ENCODE measurements at regions not wholly inside any gene's neighbourhood (a gene's known extent, or its start where the extent isn't known, plus 50 kb on each side); places are given as distances from the start of the nearest gene placed in this dataset.

DNA sequence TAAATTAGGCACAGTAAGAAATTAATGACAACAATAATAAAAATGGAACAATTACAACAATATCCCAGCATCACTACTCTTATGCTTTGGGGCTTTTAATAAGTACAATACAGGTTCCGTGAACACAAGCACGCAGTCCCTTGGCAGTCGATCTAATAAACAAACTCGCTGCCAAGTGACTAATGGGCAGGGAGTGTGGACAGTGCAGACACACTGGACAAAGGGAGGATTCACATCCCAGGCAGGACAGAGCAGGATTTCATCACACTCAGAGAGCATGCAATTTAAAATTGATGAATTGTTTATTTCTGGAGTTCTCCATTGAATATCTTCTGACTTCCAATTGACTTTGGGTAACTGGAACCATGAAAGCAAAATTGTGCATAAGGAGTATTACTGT, 524.1 kb upstream of the CFAP20DC start:
- BruUV-seq (replicated peaks): no TSS peak
- Mint-ChIP-seq H3K9me3 (ENCODE audit: low read depth, unreplicated experiment) (peaks cover 2% of the 10 kb centered on the region), H3K4me1 (ENCODE audit: low read depth, unreplicated experiment) (no peaks in the 10 kb centered on the region), H3K36me3 (ENCODE audit: insufficient read depth, unreplicated experiment) (no peaks in the 10 kb centered on the region), H3K27me3 (ENCODE audit: unreplicated experiment) (peaks cover 13% of the 10 kb centered on the region), H3K4me3 (ENCODE audit: low read depth, unreplicated experiment) (no peak overlapping the region), H3K27ac (ENCODE audit: unreplicated experiment) (no peak overlapping the region)
- intact Hi-C loops (cut with micrococcal nuclease; ENCODE audit: unreplicated experiment): loop anchor here (2.0 to 10.0 kb wide), 4 partner anchors 283 to 1811 kb away; no protein-coding TSS in a partner anchor
- CTCF ChIA-PET: no interaction called here
- no peak for DNase-seq
- TF ChIP-seq, protein P1, sequence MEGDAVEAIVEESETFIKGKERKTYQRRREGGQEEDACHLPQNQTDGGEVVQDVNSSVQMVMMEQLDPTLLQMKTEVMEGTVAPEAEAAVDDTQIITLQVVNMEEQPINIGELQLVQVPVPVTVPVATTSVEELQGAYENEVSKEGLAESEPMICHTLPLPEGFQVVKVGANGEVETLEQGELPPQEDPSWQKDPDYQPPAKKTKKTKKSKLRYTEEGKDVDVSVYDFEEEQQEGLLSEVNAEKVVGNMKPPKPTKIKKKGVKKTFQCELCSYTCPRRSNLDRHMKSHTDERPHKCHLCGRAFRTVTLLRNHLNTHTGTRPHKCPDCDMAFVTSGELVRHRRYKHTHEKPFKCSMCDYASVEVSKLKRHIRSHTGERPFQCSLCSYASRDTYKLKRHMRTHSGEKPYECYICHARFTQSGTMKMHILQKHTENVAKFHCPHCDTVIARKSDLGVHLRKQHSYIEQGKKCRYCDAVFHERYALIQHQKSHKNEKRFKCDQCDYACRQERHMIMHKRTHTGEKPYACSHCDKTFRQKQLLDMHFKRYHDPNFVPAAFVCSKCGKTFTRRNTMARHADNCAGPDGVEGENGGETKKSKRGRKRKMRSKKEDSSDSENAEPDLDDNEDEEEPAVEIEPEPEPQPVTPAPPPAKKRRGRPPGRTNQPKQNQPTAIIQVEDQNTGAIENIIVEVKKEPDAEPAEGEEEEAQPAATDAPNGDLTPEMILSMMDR (IDR thresholded peaks at IDR 0.05; ENCODE audit: unreplicated experiment): no peak

DNA sequence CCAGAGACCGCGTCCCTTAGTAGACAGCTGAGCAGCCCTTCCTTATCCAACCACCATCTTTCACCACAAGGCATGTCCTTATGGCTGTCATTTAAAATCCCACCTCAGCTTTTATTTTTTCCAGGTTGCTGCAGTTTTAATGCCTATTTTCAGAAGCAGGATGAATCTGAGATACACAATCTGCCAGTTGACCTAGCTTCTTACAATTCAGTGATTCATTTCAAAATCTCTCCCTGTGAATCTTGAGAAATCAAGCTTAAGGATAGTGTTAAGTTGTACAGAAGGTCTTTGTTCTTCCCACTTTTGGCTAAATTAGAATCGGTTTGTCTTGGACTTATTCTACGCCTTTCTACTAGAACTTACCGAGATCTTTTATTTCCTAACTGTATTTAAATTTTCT, 522.3 kb upstream of the CFAP20DC start:
- H3K4me3 Mint-ChIP-seq (ENCODE audit: low read depth, unreplicated experiment): no peak overlapping the region
- H3K36me3 Mint-ChIP-seq (ENCODE audit: insufficient read depth, unreplicated experiment): no peaks in the 10 kb centered on the region
- TF ChIP-seq, protein P1 (IDR thresholded peaks at IDR 0.05; ENCODE audit: unreplicated experiment): no peak
- no peaks in the 10 kb centered on the region for H3K4me1 Mint-ChIP-seq (ENCODE audit: low read depth, unreplicated experiment)
- no peak for DNase-seq
- CTCF ChIA-PET: no interaction called here
- intact Hi-C loops (cut with micrococcal nuclease; ENCODE audit: unreplicated experiment): loop anchor here (10.0 kb wide), 2 partner anchors 577 to 1813 kb away; no protein-coding TSS in a partner anchor
- peaks cover 2% of the 10 kb centered on the region for H3K9me3 Mint-ChIP-seq (ENCODE audit: low read depth, unreplicated experiment)
- no TSS peak for BruUV-seq (replicated peaks)
- no peak overlapping the region for H3K27ac Mint-ChIP-seq (ENCODE audit: unreplicated experiment)
- peaks cover 13% of the 10 kb centered on the region for H3K27me3 Mint-ChIP-seq (ENCODE audit: unreplicated experiment)

DNA sequence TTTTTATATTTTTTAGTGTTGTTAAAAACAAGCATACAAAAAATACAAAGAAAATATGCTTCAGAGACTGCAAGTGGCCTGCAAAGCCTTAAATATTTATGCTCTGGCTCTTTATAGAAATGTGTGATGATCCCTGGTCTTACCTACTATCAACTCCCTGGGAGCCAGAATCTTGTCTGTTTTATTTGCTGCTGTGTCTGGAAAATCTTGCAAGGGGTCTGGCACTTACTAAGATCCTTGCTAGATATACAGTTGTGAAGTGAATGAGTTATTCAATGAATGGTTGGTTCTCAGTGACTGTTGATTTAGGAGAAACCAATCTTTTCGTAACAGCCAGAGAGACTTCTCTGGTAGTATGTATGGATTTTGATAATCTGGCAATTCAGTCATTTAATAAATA, 521.0 kb upstream of the CFAP20DC start:
- Mint-ChIP-seq H3K4me3 (ENCODE audit: low read depth, unreplicated experiment) (no peak overlapping the region), H3K27me3 (ENCODE audit: unreplicated experiment) (peaks cover 13% of the 10 kb centered on the region), H3K9me3 (ENCODE audit: low read depth, unreplicated experiment) (peaks cover 2% of the 10 kb centered on the region), H3K27ac (ENCODE audit: unreplicated experiment) (no peak overlapping the region), H3K4me1 (ENCODE audit: low read depth, unreplicated experiment) (no peaks in the 10 kb centered on the region), H3K36me3 (ENCODE audit: insufficient read depth, unreplicated experiment) (no peaks in the 10 kb centered on the region)
- TF ChIP-seq, protein P1 (IDR thresholded peaks at IDR 0.05; ENCODE audit: unreplicated experiment): no peak
- DNase-seq: no peak
- intact Hi-C loops (cut with micrococcal nuclease; ENCODE audit: unreplicated experiment): loop anchor here (10.0 kb wide), 2 partner anchors 576 to 1814 kb away; no protein-coding TSS in a partner anchor
- BruUV-seq (replicated peaks): no TSS peak
- CTCF ChIA-PET: no interaction called here

DNA sequence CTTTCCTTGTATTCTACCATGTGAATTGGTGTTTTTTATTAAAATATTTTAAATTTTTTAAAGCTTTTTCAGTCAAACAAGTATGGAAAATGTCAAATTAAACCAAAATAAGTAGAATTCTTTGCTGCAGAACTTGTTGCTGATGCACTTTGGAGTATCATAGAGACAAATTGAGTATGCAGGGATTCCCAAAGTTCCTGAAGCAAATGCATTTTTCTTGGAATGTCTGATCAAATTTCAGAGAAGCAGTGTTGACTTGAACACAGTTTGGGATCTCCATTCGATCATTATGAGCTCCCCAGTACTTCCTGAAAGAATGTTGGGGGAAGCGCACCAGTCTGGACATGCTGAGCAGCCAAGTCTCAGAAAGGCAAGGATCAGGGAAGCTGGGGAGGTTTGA, 517.8 kb upstream of the CFAP20DC start:
- TF ChIP-seq, protein P1 (IDR thresholded peaks at IDR 0.05; ENCODE audit: unreplicated experiment): no peak
- intact Hi-C loops (cut with micrococcal nuclease; ENCODE audit: unreplicated experiment): no loop called here
- H3K27ac Mint-ChIP-seq (ENCODE audit: unreplicated experiment): no peak overlapping the region
- H3K9me3 Mint-ChIP-seq (ENCODE audit: low read depth, unreplicated experiment): peaks cover 4% of the 10 kb centered on the region
- H3K36me3 Mint-ChIP-seq (ENCODE audit: insufficient read depth, unreplicated experiment): no peaks in the 10 kb centered on the region
- no peak overlapping the region for H3K4me3 Mint-ChIP-seq (ENCODE audit: low read depth, unreplicated experiment)
- CTCF ChIA-PET: no interaction called here
- BruUV-seq (replicated peaks): no TSS peak
- H3K4me1 Mint-ChIP-seq (ENCODE audit: low read depth, unreplicated experiment): no peaks in the 10 kb centered on the region
- H3K27me3 Mint-ChIP-seq (ENCODE audit: unreplicated experiment): peaks cover 13% of the 10 kb centered on the region
- no peak for DNase-seq

Data from Calu3 (cell line).